ENCODE measurements at regions not wholly inside any gene's neighbourhood (a gene's known extent, or its start where the extent isn't known, plus 50 kb on each side); places are given as distances from the start of the nearest gene placed in this dataset.

GRCh38 chr21:15260604-15261003 lies 195.8 kb upstream of the NRIP1 start:
- ChIA-PET CTCF (no interaction called here), POLR2A (no interaction called here)
- Histone ChIP-seq H3K27ac (ENCODE audit: extremely low read depth, low read depth, low read length) (no peak overlapping the region), H3K4me3 (ENCODE audit: low read depth, low read length) (no peak overlapping the region), H3K4me1 (ENCODE audit: control insufficient read depth, insufficient read depth, low read length) (peaks cover 8% of the 10 kb centered on the region; the same call in 1 of the 2 replicates), H3K36me3 (ENCODE audit: control insufficient read depth in 2 of 2, insufficient read depth in 1 of 2, low read length in 2 of 2) (no peaks in the 10 kb centered on the region), H3K9me3 (ENCODE audit: control insufficient read depth, insufficient read depth, low read depth, low read length) (no peaks in the 10 kb centered on the region)
- TF ChIP-seq ZNF513 (tag by site-specific recombination; IDR thresholded peaks at IDR 0.05): no peak
- TF ChIP-seq ZNF623 (tag by site-specific recombination; IDR thresholded peaks at IDR 0.05): no peak
- TF ChIP-seq ZNF398 (tag by site-specific recombination; IDR thresholded peaks at IDR 0.05): no peak
- no peak for TF ChIP-seq ZNF24 (tag by site-specific recombination; IDR thresholded peaks at IDR 0.05)
- TF ChIP-seq MZF1 (tag by site-specific recombination; IDR thresholded peaks at IDR 0.05; ENCODE audit: borderline replicate concordance): no peak
- no peak for TF ChIP-seq YY1 (tag by site-specific recombination; IDR thresholded peaks at IDR 0.05)

GRCh38 chr21:15264084-15264665 lies 199.4 kb upstream of the NRIP1 start:
- Histone ChIP-seq H3K27ac (ENCODE audit: extremely low read depth, low read depth, low read length) (no peak overlapping the region), H3K36me3 (ENCODE audit: control insufficient read depth in 2 of 2, insufficient read depth in 1 of 2, low read length in 2 of 2) (no peaks in the 10 kb centered on the region), H3K9me3 (ENCODE audit: control insufficient read depth, insufficient read depth, low read depth, low read length) (no peaks in the 10 kb centered on the region), H3K4me1 (ENCODE audit: control insufficient read depth, insufficient read depth, low read length) (peaks cover 8% of the 10 kb centered on the region; the same call in 1 of the 2 replicates), H3K4me3 (ENCODE audit: low read depth, low read length) (no peak overlapping the region)
- POLR2A ChIA-PET: no interaction called here
- CTCF ChIA-PET: interaction anchor here (0.6 to 2.0 kb wide), 2 partner anchors 143 to 219 kb away, joined by 3 to 6 read pairs; no protein-coding TSS in a partner anchor
- TF ChIP-seq PRDM6 (tag by site-specific recombination; IDR thresholded peaks at IDR 0.05) (0 out of 2 replicates have a peak, but pooled peaks have one; percentile 10), ZNF138 (tag by site-specific recombination; IDR thresholded peaks at IDR 0.05; ENCODE audit: borderline replicate concordance) (no peak), ZBTB44 (tag by site-specific recombination; IDR thresholded peaks at IDR 0.05) (peak; percentile 93), PRDM4 (tag by site-specific recombination; IDR thresholded peaks at IDR 0.05) (peak; percentile 52)

GRCh38 chr21:15272171-15272570 lies 207.4 kb upstream of the NRIP1 start:
- no peaks in the 10 kb centered on the region for H3K9me3 ChIP-seq (ENCODE audit: control insufficient read depth, insufficient read depth, low read depth, low read length)
- H3K4me1 ChIP-seq (ENCODE audit: control insufficient read depth, insufficient read depth, low read length): no peaks in the 10 kb centered on the region
- no peak overlapping the region for H3K27ac ChIP-seq (ENCODE audit: extremely low read depth, low read depth, low read length)
- CTCF ChIA-PET: no interaction called here
- no peaks in the 10 kb centered on the region for H3K36me3 ChIP-seq (ENCODE audit: control insufficient read depth in 2 of 2, insufficient read depth in 1 of 2, low read length in 2 of 2)
- POLR2A ChIA-PET: no interaction called here
- H3K4me3 ChIP-seq (ENCODE audit: low read depth, low read length): no peak overlapping the region
- TF ChIP-seq ZNF692 (tag by site-specific recombination; IDR thresholded peaks at IDR 0.05) (no peak), AEBP2 (tag by site-specific recombination; IDR thresholded peaks at IDR 0.05; ENCODE audit: borderline replicate concordance) (no peak), ELK4 (IDR thresholded peaks at IDR 0.05; ENCODE audit: borderline replicate concordance, low read depth, low read length) (no peak), ZNF530 (tag by site-specific recombination; IDR thresholded peaks at IDR 0.05; ENCODE audit: low read depth) (no peak), ZNF140 (tag by site-specific recombination; IDR thresholded peaks at IDR 0.05) (no peak), ZBTB7A (tag by site-specific recombination; IDR thresholded peaks at IDR 0.05; ENCODE audit: low read depth) (no peak)

Measured in HEK293 (cell line).